22Rv1 (cell line): ENCODE measurements at regions not wholly inside any gene's neighbourhood (a gene's known extent, or its start where the extent isn't known, plus 50 kb on each side); places are given as distances from the start of the nearest gene placed in this dataset.

Experiments
- CTCF ChIP-seq: fragments of 450-650 bp; IDR thresholded peaks from 2 replicates; pipeline ENCODE4 v1.5.1; 2017; ENCODE audit warnings: mild to moderate bottlenecking
- ZFX ChIP-seq: fragments of 450-650 bp; IDR thresholded peaks from 2 replicates; pipeline ENCODE4 v1.6.1; 2017; ENCODE audit warnings: antibody characterized with exemption, borderline replicate concordance

- TF ChIP-seq CTCF: no peak
- TF ChIP-seq ZFX: no peak
These were observed 102.2 kb upstream of the CPNE8 start for GRCh38 chr12:39007619-39008018.
